GM12891 (cell line): ENCODE measurements at regions not wholly inside any gene's neighbourhood (a gene's known extent, or its start where the extent isn't known, plus 50 kb on each side); places are given as distances from the start of the nearest gene placed in this dataset.

Experiments used
- DNase-seq: peaks from one replicate; pipeline ENCODE4 v3.0.0; 2011; ENCODE audit warnings: low spot score; ENCODE audit not compliant: insufficient read length
- FAIRE-seq: peaks from 2 replicates; lab custom pipeline; 2011; peaks lifted over from hg19 to GRCh38; lab: Jason Lieb, UNC
- PAX5 ChIP-seq: IDR thresholded peaks from 2 replicates; pipeline ENCODE4 v1.6.1; 2011; ENCODE audit warnings: low read length, moderate library complexity, mild to moderate bottlenecking; ENCODE audit not compliant: insufficient read depth, severe bottlenecking
- POLR2A ChIP-seq: IDR thresholded peaks from 2 replicates; pipeline ENCODE4 v1.6.1; 2011; ENCODE audit warnings: low read depth, low read length, control low read depth
- POLR2AphosphoS5 ChIP-seq: IDR thresholded peaks from 2 replicates; pipeline ENCODE4 v1.6.1; 2011; ENCODE audit warnings: low read depth, low read length, control low read depth
- POU2F2 ChIP-seq: IDR thresholded peaks from 2 replicates; pipeline ENCODE4 v1.6.1; 2011; ENCODE audit warnings: low read depth, mild to moderate bottlenecking, control low read depth, low read length, moderate library complexity
- SPI1 ChIP-seq: IDR thresholded peaks from 2 replicates; pipeline ENCODE4 v1.6.1; 2011; ENCODE audit warnings: low read depth, low read length, control low read depth
- TAF1 ChIP-seq: IDR thresholded peaks from 2 replicates; pipeline ENCODE4 v1.6.1; 2011; ENCODE audit warnings: low read depth, low read length, control low read depth

- DNase-seq (no peak), FAIRE-seq (no peak)
- TF ChIP-seq POLR2A (no peak), POLR2AphosphoS5 (no peak), SPI1 (no peak), TAF1 (no peak)
Observed at GRCh38 chr13:25032160-25032559, 63.8 kb upstream of the PABPC3 start.

GRCh38 chr13:25034173-25034572, 61.8 kb upstream of the PABPC3 start:
- DNase-seq (no peak), FAIRE-seq (no peak)
- TF ChIP-seq SPI1 = peak; percentile 31; the same call in 1 of the 2 replicates
- no peak for TF ChIP-seq POLR2AphosphoS5
- no peak for TF ChIP-seq PAX5

GRCh38 chr13:25037057-25037813, 58.7 kb upstream of the PABPC3 start:
- FAIRE-seq (peak; percentile 90), DNase-seq (no peak)
- TF ChIP-seq POLR2AphosphoS5 = no peak
- no peak for TF ChIP-seq PAX5
- TF ChIP-seq POU2F2 = no peak

- DNase-seq (no peak), FAIRE-seq (no peak)
- TF ChIP-seq POLR2AphosphoS5 (no peak), TAF1 (no peak), POU2F2 (no peak), POLR2A (no peak), PAX5 (no peak), SPI1 (no peak)
Observed at GRCh38 chr13:25042151-25042865, 53.6 kb upstream of the PABPC3 start.

GRCh38 chr13:25044071-25044470, 51.9 kb upstream of the PABPC3 start:
- TF ChIP-seq PAX5 (no peak), SPI1 (no peak), POU2F2 (no peak), TAF1 (no peak), POLR2AphosphoS5 (no peak), POLR2A (no peak)
- FAIRE-seq (no peak), DNase-seq (no peak)
